Nephron (organoid): ENCODE measurements at regions not wholly inside any gene's neighbourhood (a gene's known extent, or its start where the extent isn't known, plus 50 kb on each side); places are given as distances from the start of the nearest gene placed in this dataset.
"Not testable (repeated sequence)": the region's sequence is repeated elsewhere in the genome, so short reads cannot be mapped to it uniquely, and the experiment has no call there.

Experiments used
- H3K27ac Mint-ChIP-seq, 3 experiments: 2 replicates each; pipeline ENCODE4 v1.8.0; 2020; ENCODE audit warnings: mixed read lengths in 3 of 3, mild to moderate bottlenecking in 2 of 3, moderate library complexity in 1 of 3
- H3K27me3 Mint-ChIP-seq: 2 replicates; pipeline ENCODE4 v1.8.0; 2021; ENCODE audit warnings: low read depth, mild to moderate bottlenecking, moderate library complexity, mixed read lengths
- H3K36me3 Mint-ChIP-seq: 2 replicates; pipeline ENCODE4 v1.8.0; 2020; ENCODE audit warnings: low read depth, mixed read lengths
- H3K4me1 Mint-ChIP-seq: 2 replicates; pipeline ENCODE4 v1.8.0; 2020; ENCODE audit warnings: mixed read lengths
- H3K4me3 Mint-ChIP-seq, 3 experiments: 2 replicates each; pipeline ENCODE4 v1.8.0; 2020; ENCODE audit warnings: mild to moderate bottlenecking in 3 of 3, mixed read lengths in 3 of 3, moderate library complexity in 2 of 3
- H3K9me3 Mint-ChIP-seq: 2 replicates; pipeline ENCODE4 v1.8.0; 2020; ENCODE audit warnings: mixed read lengths
- CTCF ChIP-seq, 3 experiments: fragments of 200-600 bp; sonication (generic); IDR thresholded peaks; one replicate each; pipeline ENCODE4 v1.5.0; 2021; ENCODE audit warnings: antibody characterized with exemption in 3 of 3; ENCODE audit not compliant: unreplicated experiment in 3 of 3

DNA sequence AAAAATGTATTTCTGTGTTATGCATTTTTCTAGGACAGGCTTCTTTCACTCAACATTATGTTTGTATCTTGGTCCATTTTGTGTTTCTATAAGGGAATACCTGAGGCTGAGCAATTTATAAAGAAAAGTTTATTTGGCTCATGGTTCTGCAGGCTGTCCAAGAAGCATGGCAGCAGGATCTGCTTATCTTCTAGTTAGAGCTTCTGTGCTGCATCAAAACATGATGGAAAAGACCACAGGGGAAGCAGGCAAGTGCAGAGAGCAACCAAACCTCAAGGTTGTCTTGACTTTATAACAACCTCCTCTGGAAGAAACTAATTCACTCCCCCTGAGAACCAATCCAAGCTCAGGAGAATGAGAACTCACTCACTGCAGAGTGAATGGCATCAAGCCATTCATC, 1601.0 kb upstream of the NUDT12 start:
- TF ChIP-seq CTCF (IDR thresholded peaks at IDR 0.05; ENCODE audit: unreplicated experiment in 3 of 3), result no peak
- no peaks in the 10 kb centered on the region for H3K27me3 Mint-ChIP-seq
- H3K9me3 Mint-ChIP-seq, result peaks cover 8% of the 10 kb centered on the region

GRCh38 chr5:105162557-105162956, 1600.0 kb upstream of the NUDT12 start:
- H3K36me3 Mint-ChIP-seq, H3K4me3 Mint-ChIP-seq, H3K27ac Mint-ChIP-seq, H3K9me3 Mint-ChIP-seq, H3K27me3 Mint-ChIP-seq, H3K4me1 Mint-ChIP-seq: not testable (repeated sequence)

More for the DNA sequence above, 1601.0 kb upstream of the NUDT12 start:
- H3K36me3 Mint-ChIP-seq, result no peaks in the 10 kb centered on the region
- H3K4me1 Mint-ChIP-seq, result no peaks in the 10 kb centered on the region
- H3K27ac Mint-ChIP-seq, result no peak overlapping the region
- H3K4me3 Mint-ChIP-seq, result no peak overlapping the region

DNA sequence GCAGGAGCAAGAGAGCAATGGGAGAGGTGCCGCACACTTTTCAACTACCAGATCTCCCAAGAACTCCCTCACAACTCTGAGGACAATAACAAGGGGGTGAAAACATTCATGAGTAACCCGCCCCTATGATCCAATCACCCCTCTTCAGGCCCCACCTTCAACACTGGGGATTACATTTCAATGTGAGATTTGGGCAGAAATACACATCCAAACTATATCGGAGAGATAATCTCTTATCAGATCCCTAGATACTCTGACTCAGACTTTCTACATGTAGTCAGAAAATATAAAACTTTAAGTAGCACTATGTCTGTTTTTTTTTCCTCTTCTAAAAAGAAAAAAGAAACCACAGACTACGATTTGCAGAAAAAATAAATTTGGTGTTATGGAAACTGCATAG, 1595.9 kb upstream of the NUDT12 start:
- no peak for TF ChIP-seq CTCF (IDR thresholded peaks at IDR 0.05; ENCODE audit: unreplicated experiment in 3 of 3)
- Mint-ChIP-seq H3K4me1 (no peaks in the 10 kb centered on the region), H3K27me3 (no peaks in the 10 kb centered on the region), H3K36me3 (no peaks in the 10 kb centered on the region), H3K27ac (no peak overlapping the region), H3K4me3 (no peak overlapping the region), H3K9me3 (peaks cover 8% of the 10 kb centered on the region)

DNA sequence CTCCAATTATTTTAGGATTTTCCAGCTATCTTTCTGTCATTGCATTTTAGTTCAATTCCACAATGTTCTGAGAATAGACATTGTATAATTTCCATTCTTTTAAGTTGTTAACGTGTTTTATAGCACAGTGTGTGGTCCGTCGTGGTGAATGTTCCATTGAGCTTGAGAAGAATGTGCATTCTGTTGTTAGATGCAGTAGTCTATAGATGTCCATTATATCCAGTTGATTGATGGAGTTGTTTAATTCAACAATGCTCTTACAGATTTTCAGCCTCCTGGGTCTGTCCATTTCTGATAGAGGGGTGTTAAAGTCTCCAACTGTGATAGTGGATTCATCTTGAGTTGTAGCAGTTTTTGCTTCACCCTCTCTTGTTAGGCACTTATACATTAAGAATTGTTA, 1587.7 kb upstream of the NUDT12 start:
- Mint-ChIP-seq H3K9me3 (no peaks in the 10 kb centered on the region), H3K27ac (no peak overlapping the region), H3K36me3 (no peaks in the 10 kb centered on the region), H3K4me1 (no peaks in the 10 kb centered on the region), H3K4me3 (no peak overlapping the region), H3K27me3 (no peaks in the 10 kb centered on the region)
- no peak for TF ChIP-seq CTCF (IDR thresholded peaks at IDR 0.05; ENCODE audit: unreplicated experiment in 3 of 3)

DNA sequence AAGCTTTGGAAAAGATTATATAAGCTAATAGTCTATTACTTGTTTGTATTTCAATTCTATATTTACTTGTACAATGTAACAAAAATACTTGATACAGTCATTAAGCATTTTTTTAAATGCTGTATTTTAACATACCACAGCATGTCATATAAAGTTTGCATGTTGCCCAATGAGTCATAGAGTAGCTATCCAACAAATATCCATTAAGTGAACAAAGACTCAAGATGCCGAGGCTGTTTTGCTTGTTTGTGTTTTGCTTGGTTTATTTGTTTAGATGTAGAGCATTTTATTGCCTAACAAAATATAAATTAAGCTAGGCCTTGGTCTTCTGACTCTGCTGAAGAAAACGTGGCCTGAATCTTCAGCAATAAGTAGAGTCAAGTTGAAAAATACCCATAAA, 1584.3 kb upstream of the NUDT12 start:
- no peak for TF ChIP-seq CTCF (IDR thresholded peaks at IDR 0.05; ENCODE audit: unreplicated experiment in 3 of 3)
- H3K9me3 Mint-ChIP-seq, result no peaks in the 10 kb centered on the region
- H3K27me3 Mint-ChIP-seq, result no peaks in the 10 kb centered on the region
- no peaks in the 10 kb centered on the region for H3K4me1 Mint-ChIP-seq
- no peak overlapping the region for H3K27ac Mint-ChIP-seq
- no peak overlapping the region for H3K4me3 Mint-ChIP-seq
- no peaks in the 10 kb centered on the region for H3K36me3 Mint-ChIP-seq

GRCh38 chr5:105145152-105145551, 1582.6 kb upstream of the NUDT12 start:
- no peaks in the 10 kb centered on the region for H3K4me1 Mint-ChIP-seq

More at GRCh38 chr5:105145152-105145551, 1582.6 kb upstream of the NUDT12 start:
- Mint-ChIP-seq H3K9me3 (no peaks in the 10 kb centered on the region), H3K27me3 (no peaks in the 10 kb centered on the region), H3K27ac (no peak overlapping the region), H3K36me3 (no peaks in the 10 kb centered on the region), H3K4me3 (no peak overlapping the region)
- no peak for TF ChIP-seq CTCF (IDR thresholded peaks at IDR 0.05; ENCODE audit: unreplicated experiment in 3 of 3)
